NCI-H226 (cell line): ENCODE measurements at regions not wholly inside any gene's neighbourhood (a gene's known extent, or its start where the extent isn't known, plus 50 kb on each side); places are given as distances from the start of the nearest gene placed in this dataset.
"Not testable (repeated sequence)": the region's sequence is repeated elsewhere in the genome, so short reads cannot be mapped to it uniquely, and the experiment has no call there.

Experiments
- DNase-seq: peaks from one replicate; pipeline ENCODE4 v3.0.0-alpha.2; 2015

DNA sequence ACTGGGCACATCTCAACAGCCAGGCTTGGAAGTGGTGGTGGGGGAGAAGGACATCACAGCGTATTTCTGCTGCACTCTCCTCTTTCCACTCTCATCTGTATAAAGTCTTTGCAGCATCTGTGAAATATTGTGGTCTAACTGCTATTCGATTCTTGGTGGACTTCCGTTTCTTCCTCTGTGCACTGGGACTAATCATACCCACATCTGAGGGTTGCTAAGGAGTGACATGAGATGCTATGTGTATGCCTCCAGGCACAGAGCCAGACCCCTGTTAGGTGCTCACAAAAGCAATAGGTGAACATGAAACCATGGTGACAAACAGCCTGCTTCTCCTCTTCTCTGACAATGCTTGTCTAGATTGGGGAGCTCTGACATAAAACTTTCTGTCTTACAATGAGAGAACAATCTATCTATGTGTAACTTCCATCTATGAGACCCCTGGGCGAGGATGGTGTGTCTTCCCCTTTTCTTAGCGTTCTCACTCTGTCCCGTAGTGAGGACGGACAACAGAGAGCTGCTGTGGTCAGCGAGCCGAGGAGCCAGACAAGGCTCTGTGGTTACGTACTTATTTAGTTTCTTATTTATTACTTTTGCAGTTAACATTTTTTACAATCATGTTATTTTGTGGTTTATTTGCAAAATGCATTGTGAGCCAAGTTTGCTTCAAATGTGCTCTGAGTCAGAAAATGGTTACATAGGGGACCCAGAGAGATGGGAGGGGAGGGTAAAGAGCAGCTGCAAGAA, 196.7 kb upstream of the TPRG1 start:
- no peak for DNase-seq

DNA sequence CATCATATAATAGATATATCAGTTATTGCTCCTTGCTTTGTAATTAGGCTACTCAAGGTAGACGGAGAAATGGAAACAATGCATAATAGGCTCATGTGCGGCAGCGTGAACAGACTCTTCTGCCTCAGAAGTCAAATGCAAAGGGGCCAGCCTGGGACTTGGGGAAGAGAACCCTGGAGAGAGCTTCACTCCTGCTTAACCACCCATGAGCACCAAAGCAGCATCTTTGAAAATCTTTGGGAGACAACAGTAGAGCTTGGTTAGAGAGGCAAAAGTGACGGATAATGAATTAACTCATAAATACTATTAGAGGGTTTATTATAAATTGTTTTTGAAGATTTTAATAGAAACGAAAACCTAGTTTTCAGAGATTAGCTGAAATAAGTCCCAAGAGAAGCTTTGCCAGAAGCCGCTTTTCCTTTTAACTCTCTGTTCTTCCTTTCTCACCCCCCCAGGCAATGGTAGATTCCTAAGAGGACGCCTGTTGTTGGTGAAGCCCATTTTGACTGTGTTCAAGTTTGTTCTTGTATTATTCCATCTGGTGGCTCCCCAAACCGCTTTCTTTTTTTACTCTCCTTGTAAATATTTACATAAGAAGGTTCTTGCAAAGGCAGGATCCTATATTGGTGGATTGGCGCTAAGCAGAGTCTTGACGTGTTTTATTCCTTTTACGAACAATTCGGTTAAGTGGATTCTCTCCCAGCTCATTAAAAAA, 196.0 kb upstream of the TPRG1 start:
- DNase-seq, result no peak

DNA sequence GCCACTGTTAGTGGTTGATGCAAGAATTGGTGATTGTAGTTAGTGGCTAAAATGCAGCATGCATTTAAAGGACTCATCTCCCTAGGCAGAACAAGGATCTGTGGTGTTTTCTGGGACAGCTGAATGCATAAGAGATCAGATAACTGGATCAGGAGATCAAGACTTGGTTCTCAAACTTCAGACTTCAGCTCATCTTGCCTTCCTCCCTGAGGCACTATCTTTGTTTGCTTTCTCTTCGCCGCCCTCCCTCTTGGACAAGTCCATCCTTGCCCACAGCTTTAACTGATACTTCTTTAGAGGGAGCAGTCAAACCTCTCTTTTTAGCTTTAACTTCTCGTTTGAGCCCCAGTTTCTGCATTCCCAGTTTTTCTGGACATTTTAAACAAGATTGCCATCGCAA, 195.4 kb upstream of the TPRG1 start:
- no peak for DNase-seq

DNA sequence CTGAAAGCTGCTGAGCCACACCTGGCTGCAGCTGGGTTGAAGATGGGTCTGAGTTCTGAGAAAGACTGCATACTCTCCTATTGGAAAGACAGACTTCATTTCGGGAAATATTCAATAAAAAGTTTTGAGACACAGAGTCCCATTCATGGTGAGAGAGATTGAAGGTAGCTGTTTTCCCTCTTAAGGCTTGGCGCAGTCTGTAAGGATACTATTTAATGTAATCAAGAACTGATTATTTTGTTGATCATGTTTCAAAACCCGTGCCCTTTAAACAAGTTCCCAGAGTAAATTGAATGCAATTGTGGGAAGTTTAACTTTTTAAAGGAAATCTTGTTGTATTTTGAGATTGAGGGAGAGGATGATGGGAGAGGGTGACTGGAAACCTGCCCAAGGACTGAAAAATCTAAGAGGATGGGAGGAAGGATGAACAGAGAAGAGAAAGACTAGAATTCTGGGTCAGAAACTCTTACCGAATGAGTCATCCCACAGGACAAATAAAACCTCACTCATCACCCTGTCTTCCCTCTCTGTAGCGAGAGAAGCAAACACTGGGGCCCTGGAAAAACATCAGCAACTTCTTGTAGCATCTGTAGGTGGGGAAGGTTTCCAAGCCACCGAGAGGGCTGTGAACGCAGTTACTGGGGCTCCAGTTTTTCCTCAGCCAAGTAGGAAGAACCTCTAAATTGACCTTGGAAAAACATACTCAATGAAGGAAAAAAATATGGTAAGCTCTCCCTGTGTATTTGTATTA, 193.2 kb upstream of the TPRG1 start:
- no peak for DNase-seq

DNA sequence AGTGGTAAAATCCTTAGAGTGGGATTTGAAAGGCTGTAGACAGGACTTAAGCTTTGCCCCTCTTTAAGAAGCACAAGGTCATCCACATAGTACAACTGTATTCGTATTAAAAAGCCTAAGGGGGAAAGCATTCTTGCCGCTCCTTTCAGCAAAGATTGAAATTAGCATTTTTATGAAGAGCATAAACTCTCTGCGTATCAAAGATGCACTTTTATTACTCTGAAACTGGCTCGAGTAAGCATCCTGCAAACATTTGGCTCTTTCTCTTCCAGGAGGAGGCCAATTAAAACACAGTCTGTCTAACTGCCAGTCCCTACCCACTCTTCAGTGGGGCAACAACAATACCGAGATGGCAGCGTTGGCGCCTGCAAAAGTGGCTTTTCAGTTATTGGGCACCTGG, 192.5 kb upstream of the TPRG1 start:
- DNase-seq, result no peak

DNA sequence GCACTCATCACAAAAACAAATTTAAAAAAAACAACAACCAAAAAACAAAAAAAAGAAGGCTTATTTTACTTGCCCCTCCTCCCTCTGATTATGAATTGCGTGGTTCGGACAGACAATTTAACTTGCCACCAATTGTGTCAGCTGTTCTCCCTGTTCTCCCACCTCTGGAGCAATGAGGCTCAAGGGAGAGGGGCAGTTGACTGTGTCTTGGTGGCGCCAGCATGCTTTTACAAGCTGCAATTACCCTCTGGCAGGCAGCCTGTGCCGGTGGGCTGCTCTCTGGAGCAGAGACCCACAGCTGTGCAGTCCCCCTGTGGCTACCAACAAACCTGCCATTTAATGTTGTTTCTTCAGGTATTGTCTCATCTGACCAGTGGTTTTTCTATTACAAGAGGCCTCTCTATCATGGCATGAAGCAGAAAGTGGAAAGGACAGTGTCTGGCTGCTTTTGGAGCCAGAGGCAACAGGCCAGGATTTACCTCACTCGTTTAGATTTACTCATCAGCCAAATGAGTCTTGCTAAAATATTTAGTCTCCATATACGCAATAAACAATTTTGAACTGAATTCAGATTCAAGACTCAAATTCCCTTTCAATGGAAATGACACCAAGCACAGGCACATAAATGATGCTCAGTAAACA, 192.0 kb upstream of the TPRG1 start:
- no peak for DNase-seq

DNA sequence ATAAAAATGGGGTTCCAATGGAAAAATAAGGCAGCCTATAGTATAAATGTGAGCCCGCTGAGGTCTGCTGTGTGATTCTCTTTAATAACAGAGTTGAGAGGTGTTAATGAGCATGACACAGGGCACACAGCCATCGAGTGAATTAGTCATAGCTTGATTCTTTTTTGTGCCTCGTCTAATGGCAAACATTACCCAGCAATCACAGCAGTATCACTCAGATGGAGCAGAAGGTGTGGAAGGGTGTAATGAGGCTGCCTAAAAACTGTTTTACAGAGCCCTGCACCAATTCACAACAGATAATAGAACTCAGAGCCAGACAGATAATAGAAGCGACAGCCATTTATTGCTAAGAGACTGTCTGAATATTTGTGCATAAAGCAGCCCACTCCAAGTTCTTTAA, 178.6 kb upstream of the TPRG1 start:
- DNase-seq, result no peak

DNA sequence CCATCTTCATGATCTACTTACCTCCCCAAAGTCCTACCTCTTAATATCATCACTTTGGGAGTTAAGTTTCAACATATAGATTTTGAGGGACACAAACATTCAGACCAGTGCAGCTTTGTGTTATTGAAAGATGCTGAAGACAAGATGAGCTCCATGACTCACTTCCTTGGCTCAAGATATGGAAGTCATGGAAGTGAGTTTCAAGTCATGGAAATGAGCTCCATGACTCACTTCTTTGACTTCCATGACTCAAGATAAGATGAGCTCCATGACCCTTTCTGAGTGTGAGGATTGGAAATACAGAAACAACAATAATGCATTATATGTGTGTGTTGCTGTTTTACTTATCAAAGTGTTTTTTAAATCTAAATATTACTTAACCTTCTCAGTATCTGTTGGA, 170.2 kb upstream of the TPRG1 start:
- DNase-seq, result peak; percentile 88

DNA sequence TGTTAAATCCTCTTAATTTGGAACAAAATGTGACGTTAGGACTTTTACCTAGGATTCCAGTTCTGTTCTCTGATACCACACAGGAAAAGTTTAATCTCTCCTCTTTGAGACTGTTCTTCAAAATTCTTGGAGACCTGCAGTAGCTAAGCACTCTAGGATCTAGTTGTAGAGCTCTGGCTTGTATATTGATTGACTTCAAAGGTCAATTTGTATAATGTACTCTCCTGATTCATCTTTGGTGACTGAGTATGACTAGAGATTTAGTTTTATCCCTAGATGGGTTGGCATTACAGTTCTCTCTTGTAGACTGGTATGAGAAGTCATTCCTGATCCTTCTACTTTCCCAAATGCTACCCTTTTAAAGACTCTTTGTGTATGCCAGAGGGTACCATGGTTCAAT, 168.4 kb upstream of the TPRG1 start:
- DNase-seq, result no peak

DNA sequence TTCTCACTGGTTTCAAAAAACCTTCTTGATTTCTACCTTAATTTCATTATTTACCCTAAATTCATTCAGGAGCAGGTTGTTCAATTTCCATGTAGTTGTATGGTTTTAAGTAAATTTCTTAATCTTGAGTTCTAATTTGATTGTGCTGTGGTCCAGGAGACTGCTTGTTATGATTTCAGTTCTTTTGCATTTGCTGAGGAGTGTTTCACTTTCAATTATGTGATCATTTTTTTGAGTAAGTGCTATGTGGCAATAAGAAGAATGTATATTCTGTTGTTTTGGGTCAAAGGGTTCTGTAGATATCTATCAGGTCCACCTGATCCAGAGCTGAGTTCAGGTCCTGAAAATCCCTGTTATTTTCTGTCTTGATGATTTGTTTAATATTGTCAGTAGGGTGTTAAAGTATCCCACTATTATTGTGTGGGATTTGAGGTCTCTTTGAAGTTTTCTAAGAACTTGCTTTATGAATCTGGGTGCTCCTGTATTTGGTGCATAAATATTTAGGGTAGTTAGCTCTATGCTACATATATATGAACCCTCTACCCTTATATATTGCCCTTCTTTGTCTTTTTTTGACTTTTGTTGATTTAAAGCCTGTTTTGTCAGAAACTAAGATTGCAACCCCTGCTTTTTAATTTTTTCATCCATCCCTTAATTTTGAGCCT, 158.4 kb upstream of the TPRG1 start:
- no peak for DNase-seq

DNA sequence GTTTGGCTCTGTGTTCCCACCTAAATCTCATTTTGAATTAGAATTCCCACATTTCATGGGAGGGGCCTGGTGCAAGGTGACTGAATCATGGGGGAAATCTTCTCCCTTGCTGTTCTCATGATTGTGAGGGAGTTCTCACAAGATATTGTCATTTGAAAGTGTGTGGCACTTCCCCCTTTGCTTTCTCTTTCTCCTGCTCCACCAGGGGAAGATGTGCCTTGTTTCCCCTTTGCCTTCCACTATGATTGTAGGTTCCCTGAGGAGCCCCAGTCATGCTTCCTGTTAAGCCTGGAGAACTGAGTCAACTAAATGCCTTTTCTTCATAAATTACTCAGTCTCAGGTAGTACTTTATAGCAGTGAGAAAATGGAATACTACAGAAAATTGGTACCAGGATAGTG, 157.2 kb upstream of the TPRG1 start:
- no peak for DNase-seq

DNA sequence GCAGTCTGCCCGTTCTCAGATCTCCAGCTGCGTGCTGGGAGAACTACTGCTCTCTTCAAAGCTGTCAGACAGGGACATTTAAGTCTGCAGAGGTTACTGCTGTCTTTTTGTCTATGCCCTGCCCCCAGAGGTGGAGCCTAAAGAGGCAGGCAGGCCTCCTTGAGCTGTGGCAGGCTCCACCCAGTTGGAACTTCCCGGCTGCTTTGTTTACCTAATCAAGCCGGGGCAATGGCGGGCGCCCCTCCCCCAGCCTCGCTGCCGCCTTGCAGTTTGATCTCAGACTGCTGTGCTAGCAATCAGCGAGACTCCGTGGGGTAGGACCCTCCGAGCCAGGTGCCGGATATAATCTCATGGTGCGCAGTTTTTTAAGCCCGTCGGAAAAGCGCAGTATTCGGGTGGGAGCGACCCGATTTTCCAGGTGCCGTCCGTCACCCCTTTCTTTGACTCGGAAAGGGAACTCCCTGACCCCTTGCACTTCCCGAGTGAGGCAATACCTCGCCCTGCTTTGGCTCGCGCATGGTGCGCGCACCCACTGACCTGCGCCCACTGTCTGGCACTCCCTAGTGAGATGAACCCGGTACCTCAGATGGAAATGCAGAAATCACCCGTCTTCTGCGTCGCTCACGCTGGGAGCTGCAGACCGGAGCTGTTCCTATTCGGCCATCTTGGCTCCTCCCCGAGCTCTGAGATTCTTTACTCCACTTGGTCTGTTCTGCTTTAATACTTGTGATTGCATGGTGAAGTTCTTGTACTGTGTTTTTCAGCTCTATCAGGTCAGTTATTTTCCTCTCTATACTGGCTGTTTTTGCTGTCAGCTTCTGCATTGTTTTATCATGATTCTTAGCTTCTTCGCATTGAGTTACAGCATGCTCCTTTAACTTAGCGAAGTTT, 148.9 kb upstream of the TPRG1 start:
- DNase-seq, result not testable (repeated sequence)

DNA sequence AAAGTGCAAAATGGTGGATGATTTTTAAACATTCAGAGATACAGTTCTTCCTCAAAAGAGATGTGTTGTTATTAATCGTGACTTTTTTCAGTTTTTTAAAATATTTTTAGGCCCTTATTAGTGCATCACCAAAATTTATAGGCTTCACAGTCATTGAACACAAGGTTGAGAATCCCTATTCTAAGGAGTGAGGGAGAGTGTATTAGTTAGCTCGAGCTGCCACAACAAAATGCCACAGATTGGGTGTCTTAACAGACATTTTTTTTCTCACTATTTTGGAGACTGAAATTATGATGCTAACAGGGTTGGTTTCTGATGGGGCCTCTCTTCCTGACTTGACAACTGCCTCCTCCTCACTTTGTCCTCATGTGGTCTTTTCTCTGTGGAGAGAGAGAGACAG, 145.9 kb upstream of the TPRG1 start:
- no peak for DNase-seq

DNA sequence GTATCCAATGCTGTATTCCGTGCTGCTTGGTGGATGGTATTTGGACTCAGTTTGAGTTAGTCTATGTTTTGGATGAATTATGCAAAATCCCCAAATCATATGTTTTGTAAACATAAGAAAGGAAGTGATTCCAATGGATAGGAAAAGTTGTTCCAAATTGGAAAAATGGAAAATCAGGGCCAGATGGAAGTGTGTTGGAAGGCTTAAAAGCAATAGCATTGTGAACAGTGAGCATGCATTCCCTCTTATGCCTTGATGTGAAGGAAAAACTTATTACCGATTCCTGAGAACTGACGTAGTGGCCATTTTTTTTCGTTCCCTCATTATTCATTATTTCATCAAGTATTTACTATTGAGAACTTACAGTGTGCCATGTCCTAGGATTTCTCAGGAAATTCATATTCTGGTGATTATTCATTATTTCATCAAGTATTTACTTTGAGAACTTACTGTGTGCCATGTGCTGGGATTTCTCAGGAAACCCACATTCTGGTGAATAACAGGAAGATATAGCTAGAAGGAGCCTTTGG, 144.1 kb upstream of the TPRG1 start:
- no peak for DNase-seq

DNA sequence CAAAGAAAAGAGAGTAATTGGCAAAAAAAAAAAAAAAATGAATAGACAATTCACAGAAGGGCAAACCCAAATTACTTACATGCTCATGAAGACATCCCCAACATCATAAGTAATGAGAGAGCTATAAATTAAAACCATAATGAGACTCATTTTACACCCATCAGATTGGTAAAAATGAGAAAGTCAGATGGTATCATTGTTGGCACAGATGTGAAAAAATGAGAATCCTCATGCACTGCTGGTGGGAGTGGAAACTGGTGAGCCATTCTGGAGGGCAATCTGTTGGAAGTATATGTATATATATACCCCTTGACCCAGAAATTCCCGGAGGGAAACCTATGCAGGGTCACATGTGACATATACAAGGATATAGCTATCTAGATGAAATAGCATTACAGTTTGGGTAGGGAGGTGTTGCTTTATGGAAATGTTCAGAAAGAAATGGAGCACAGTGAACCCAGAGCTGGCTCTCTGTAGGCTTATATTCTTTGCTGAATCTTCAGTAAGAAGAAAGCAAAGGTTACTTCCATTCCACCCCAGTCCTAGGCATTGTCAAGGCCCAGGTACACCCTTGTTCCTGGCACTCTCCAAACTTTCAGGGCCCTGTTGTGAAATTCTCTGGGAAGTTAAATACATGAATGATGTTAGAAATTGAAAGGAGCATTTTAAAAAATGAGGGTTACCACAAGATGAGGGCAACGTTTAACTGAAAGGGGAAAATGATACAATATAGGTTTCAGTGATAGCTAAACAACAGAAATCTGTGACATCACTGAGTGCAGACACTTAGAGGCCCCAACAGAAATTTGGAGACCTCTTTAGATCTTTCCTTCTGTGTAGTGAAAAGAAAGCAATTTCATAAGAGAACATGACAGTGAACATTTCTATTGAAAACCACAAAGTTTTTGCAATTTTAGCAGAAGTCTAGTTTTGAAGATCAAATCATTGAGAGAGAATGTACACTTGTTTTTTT, 132.7 kb upstream of the TPRG1 start:
- no peak for DNase-seq

DNA sequence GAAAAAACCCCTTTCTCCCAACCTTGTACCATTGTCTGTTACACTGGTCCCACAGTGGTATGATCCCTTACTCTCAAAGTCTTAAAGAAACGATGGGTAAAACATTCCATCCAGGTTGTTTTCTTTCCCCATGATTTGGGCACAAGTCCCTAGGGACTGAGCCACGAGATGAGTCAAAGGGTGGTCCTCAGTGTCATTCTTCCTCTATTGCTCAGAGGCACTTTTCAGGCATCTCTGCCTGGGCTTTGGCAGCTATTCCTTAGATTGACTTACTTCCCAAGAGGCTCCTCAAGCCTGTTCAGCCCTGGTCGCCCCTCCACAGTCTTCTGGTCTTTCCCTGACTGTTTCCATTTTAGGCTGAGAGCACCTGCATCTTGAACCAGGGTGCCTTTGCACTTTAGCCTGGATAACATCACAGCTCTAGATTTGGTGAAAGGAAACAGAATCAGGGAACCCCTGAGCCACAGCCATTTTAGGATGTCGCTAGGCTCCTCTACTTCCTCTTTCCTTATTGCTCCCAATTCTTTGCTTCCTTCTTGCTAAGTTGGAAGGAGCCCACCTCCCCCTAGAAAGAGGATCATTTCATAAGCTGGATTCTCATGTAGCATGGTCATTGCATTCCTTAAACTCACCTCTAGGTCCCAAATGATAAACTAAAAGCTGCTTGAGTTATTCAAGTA, 131.0 kb upstream of the TPRG1 start:
- no peak for DNase-seq

DNA sequence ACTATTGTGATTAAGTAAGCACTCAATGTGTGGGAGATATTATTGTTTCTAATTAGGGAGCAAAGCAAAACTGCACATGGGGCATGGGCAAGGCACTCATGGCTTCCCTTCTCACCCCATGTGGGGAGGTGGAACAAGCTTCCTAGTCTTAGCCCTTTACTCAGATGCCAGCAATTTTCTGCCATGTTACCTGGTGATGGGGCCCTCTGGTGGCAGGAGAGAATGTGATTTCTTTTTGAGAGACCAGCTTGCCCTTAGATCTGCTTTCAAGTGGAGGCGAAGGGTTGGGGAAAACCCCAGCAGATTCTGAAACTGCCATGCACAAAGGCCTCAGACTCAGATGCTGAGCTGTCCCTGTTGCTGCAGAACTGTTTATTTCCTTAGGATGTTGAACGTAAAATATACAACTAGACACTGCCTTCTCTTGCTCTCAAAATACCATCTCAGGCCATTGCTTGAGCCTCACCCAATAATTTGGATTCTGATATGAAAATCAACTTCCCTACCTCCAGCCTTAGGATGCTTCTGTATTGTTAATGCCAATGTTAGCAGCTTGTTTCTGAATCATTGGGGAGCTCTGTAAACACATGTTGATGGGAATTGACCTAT, 130.2 kb upstream of the TPRG1 start:
- peak; percentile 56 for DNase-seq

DNA sequence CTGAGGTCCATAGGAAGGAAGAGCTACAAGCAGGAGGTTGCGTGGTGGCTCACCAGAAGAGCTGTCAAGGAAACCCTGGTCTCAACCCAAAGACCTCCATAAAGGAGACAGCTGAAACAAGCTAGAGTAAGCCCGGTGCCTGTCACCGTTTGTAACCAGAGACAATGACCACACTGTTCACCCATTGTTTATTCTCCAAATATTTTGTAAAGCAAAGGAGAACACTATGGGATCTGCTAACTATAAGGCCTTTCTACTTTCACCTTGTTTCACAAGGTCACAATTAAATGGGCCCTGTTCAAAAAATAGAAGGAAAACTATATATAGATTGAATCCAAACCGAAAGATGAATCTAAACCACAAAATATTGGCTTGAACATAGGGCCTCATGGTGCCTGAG, 128.9 kb upstream of the TPRG1 start:
- DNase-seq, result no peak
